ENCODE measurements at regions not wholly inside any gene's neighbourhood (a gene's known extent, or its start where the extent isn't known, plus 50 kb on each side); places are given as distances from the start of the nearest gene placed in this dataset.
"Not testable (repeated sequence)": the region's sequence is repeated elsewhere in the genome, so short reads cannot be mapped to it uniquely, and the experiment has no call there.

DNA sequence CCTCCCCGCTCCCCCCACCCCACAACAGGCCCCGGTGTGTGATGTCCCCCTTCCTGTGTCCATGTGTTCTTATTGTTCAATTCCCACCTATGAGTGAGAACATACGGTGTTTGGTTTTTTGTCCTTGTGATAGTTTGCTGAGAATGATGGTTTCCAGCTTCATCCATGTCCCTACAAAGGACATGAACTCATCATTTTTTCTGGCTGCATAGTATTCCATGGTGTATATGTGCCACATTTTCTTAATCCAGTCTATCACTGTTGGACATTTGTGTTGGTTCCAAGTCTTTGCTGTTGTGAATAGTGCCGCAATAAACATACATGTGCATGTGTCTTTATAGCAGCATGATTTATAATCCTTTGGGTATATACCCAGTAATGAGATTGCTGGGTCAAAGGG, 104.3 kb downstream of the MTPN start:
- H3K4me3 ChIP-seq (ENCODE audit: low read length); DNase-seq (ENCODE audit: low read depth, low spot score): not testable (repeated sequence)

GRCh38 chr7:135862586-135863340, 114.2 kb upstream of the FAM180A start:
- no peak overlapping the region for H3K4me3 ChIP-seq (ENCODE audit: low read length)
- DNase-seq (ENCODE audit: low read depth, low spot score): no peak

GRCh38 chr7:135859538-135859937, 110.9 kb upstream of the FAM180A start:
- H3K4me3 ChIP-seq (ENCODE audit: low read length): no peak overlapping the region
- no peak for DNase-seq (ENCODE audit: low read depth, low spot score)

DNA sequence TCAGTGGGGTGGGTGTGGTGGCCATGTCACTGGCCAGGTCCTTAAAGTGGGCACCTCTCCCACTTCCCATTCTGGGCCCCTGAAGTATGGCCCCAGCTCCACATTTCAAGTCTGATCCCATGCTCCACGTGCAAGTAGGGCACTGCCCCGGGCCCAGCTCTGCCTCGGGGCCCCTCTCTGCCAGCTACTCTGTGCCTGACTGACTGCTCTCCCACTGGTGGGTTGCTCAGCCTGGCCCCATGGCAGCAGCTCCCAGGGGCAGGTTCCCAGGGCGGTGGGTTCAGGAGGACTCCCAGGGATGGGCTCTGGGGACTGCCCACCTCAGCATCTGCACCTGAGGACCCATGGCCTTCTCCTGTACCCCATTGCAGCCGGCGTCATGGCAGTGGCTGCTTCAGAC, 110.2 kb upstream of the FAM180A start:
- H3K4me3 ChIP-seq (ENCODE audit: low read length): no peak overlapping the region
- no peak for DNase-seq (ENCODE audit: low read depth, low spot score)

DNA sequence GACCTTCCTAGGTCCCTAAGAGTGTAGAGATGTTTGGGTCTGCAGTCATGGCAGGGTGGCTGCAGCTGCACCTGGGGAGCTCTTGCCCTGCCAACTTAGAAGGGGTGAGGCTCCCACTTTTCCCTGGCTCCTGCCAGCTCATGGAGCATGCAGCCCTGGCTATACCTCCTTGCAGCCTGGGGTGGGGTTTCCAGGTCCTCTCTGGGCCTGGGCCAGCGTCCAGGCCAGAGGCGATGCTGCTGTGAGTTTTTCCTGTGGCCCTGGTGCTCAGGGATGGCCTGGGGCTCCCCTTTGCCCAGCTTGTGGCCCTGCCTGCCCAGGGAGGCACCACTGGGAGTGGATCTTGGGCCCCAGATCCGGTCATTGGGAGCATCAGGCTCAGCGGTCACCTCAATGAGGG, 109.8 kb upstream of the FAM180A start:
- no peak overlapping the region for H3K4me3 ChIP-seq (ENCODE audit: low read length)
- no peak for DNase-seq (ENCODE audit: low read depth, low spot score)

DNA sequence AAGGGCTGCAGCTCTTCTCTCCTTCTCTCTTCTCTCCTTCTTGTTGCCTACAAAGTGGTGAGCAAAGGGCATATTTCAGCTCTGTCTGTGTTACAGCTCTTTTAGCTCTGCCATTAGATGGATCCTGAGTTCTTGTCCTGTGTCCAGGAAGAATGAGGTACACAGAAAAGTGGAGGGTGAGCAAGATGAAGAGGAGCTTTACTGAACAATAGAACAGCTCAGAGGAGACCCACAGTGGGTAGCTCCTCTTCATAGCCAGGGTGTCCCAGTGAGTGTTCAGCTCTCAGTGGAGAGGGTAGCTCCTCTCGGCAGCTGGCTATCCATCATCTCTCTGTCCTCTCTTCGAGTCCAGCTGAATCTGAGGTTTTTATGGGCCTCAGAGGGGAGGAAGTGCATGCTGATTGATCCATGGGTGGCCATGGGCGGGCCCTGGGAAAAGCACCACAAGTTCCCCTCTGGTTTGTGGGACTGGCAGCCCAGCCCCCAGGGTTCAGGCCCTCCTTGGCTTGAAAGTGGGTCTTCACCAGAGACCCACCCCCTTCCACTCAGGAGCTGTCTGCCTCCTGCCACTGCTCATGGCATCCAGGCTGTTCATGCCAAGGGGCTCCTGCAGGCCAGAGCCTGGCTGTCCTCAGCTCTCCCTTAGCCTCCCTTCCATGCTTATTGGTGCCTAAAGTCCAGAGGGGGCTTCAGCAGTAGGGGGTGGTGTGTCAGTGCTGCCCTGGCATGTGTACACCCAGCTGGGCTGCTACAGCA, 109.1 kb upstream of the FAM180A start:
- no peak for DNase-seq (ENCODE audit: low read depth, low spot score)
- H3K4me3 ChIP-seq (ENCODE audit: low read length): no peak overlapping the region

GRCh38 chr7:135856356-135857144, 107.9 kb upstream of the FAM180A start:
- H3K4me3 ChIP-seq (ENCODE audit: low read length): no peak overlapping the region
- DNase-seq (ENCODE audit: low read depth, low spot score): no peak

GRCh38 chr7:135855846-135856245, 107.2 kb upstream of the FAM180A start:
- no peak overlapping the region for H3K4me3 ChIP-seq (ENCODE audit: low read length)
- DNase-seq (ENCODE audit: low read depth, low spot score): no peak

GRCh38 chr7:135853499-135853898, 104.9 kb upstream of the FAM180A start:
- DNase-seq (ENCODE audit: low read depth, low spot score): no peak
- H3K4me3 ChIP-seq (ENCODE audit: low read length): no peak overlapping the region

GRCh38 chr7:135853008-135853407, 104.4 kb upstream of the FAM180A start:
- DNase-seq (ENCODE audit: low read depth, low spot score): no peak
- H3K4me3 ChIP-seq (ENCODE audit: low read length): no peak overlapping the region

- DNase-seq (ENCODE audit: low read depth, low spot score): no peak
- no peak overlapping the region for H3K4me3 ChIP-seq (ENCODE audit: low read length)
Measured at GRCh38 chr7:135847242-135847641, 98.6 kb upstream of the FAM180A start.

- H3K4me3 ChIP-seq (ENCODE audit: low read length): no peak overlapping the region
- DNase-seq (ENCODE audit: low read depth, low spot score): no peak
Measured at GRCh38 chr7:135846339-135846738, 97.7 kb upstream of the FAM180A start.

DNA sequence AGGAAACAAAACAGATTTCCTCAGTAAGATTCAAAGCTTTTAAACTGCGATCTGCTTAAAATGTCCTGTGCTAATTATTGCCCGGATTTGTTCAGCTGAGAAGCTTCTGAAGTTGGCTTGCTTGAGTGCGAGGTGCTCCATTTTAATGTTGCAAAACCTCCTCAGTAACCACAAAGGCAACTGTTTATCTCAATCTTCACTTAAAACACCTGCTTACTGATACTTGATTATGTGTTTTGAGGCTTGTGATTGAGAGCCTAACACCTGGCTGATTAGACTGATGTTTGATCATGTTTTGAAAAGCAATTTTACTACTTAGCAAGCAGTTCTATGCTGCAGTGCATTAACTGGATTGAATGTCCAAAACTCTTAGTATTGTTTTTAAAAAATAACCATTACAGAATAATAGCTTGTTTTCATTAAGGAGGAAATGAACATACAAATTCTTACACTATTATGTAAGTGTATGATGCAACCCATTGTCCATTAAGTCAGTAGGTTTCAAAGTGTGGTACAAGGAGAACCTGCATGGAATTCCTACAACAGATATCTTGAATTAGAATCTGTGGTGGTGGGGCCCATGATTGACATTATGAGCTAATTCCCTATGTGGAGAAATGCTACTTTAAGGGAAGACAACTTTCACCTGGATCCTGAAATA, 96.9 kb upstream of the FAM180A start:
- DNase-seq (ENCODE audit: low read depth, low spot score): peak; percentile 96
- H3K4me3 ChIP-seq (ENCODE audit: low read length): no peak overlapping the region

- no peak overlapping the region for H3K4me3 ChIP-seq (ENCODE audit: low read length)
- no peak for DNase-seq (ENCODE audit: low read depth, low spot score)
Measured at GRCh38 chr7:135844903-135845302, 96.3 kb upstream of the FAM180A start.

- DNase-seq (ENCODE audit: low read depth, low spot score): no peak
- H3K4me3 ChIP-seq (ENCODE audit: low read length): no peak overlapping the region
Measured at GRCh38 chr7:135843214-135843613, 94.6 kb upstream of the FAM180A start.

DNA sequence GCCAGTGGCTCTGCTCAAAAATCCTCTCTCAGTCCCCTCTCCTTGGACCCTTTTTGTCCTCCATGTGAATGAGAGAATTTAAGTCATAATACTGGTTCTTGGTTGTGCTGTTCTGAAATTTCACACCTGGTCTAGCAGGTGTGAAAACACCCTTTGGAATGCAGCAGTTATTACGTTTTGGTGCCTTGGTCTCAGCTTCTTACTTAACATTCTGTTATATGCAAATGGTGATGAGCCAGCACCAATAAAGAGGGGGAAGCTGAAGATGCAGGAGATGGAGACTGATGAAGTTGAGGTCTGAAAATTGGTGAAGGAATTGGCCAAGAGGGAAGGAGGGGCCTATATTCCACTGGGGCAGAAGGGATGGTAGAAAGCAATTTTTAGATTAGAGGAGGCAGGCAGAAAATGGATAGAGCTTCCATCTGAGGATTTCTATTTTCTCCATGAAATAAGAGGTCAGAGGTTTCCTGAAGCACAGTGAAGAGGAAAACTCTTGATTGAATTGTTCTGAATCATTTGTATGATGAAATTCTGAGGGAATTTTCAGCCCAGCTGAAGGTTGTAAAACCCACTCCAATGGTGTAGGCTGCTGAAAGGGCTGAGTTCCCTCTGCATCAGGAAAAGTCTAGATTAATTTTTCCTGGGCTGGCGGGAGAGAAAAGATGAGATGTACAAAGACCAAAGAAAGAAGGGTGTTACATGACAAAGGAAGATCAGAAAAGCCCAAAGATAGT, 94.0 kb upstream of the FAM180A start:
- no peak overlapping the region for H3K4me3 ChIP-seq (ENCODE audit: low read length)
- no peak for DNase-seq (ENCODE audit: low read depth, low spot score)

DNA sequence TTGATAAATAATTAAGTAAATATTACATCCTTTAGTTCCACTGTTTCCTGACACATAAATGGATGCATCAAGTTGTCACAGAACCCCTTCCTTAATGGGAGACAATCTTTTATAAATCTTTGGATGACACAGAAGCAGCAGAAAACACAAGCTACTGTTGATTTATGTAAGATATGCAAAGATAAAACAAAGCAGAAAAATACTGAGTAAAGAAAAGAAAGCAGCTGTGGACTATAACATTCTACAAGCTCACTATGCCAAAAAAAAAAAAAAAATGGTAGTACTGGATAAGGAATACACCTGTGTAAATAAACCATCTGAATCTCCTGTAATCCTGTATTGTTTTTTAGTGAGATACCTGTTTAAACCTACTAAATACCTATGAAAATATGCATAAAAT, 92.0 kb upstream of the FAM180A start:
- no peak for DNase-seq (ENCODE audit: low read depth, low spot score)
- no peak overlapping the region for H3K4me3 ChIP-seq (ENCODE audit: low read length)

GRCh38 chr7:135837675-135838074, 89.1 kb upstream of the FAM180A start:
- H3K4me3 ChIP-seq (ENCODE audit: low read length): no peak overlapping the region

DNA sequence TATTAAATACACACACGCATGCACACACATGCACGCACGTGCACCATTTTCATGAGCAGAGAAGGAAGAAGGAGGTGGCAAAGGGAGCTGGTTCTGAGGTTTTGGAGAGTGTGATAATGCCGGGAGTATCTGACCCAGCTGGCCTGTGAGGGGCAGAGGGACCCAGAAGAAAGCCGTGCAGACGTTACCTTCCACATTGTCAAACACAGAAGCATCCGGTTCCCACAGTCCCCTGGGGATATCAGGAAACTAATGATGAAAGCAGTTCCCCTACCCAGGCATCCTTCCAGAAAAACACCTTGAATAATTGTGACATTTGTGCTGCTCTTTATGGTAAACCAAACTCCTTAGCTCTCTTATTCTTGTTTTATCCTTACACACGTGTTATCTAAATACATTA, 85.7 kb upstream of the FAM180A start:
- DNase-seq (ENCODE audit: low read depth, low spot score): peak; percentile 47
- no peak overlapping the region for H3K4me3 ChIP-seq (ENCODE audit: low read length)

More at GRCh38 chr7:135837675-135838074, 89.1 kb upstream of the FAM180A start:
- DNase-seq (ENCODE audit: low read depth, low spot score): no peak

Data from Jurkat, Clone E6-1 (cell line).